IPS-11a (cell line): ENCODE measurements at regions not wholly inside any gene's neighbourhood (a gene's known extent, or its start where the extent isn't known, plus 50 kb on each side); places are given as distances from the start of the nearest gene placed in this dataset.

Experiments
- H3K4me3 ChIP-seq: one replicate; pipeline ENCODE4 v1.5.1; 2013; ENCODE audit warnings: low read depth, low read length, control low read depth

- H3K4me3 ChIP-seq, result no peak overlapping the region
Measured at GRCh38 chr4:110878413-110878812, 255.5 kb upstream of the PITX2 start.

- no peak overlapping the region for H3K4me3 ChIP-seq
Measured at GRCh38 chr4:110878956-110879355, 256.1 kb upstream of the PITX2 start.

GRCh38 chr4:110886270-110886669 lies 263.4 kb upstream of the PITX2 start:
- H3K4me3 ChIP-seq, result no peak overlapping the region

GRCh38 chr4:110886856-110887255 lies 264.0 kb upstream of the PITX2 start:
- H3K4me3 ChIP-seq, result no peak overlapping the region

DNA sequence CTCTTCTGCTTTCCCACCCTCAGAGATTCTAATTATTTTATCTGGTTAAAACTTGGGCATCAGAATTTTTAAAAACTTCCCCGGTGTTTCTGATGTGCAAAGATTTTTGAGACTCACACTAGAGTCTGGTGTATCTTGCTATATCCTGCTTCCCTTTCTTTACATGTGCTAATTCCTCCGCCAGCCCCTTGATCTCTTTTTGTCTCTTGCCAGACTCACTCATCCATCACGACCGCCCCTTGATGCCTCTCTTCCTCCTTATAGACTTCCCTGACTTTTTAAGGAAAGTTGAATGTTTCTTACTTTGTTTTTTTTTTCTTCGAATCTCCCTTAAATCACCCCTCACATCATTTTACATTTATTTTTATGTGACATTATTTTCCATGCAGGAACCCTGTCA lies 274.9 kb upstream of the PITX2 start:
- H3K4me3 ChIP-seq, result no peak overlapping the region

DNA sequence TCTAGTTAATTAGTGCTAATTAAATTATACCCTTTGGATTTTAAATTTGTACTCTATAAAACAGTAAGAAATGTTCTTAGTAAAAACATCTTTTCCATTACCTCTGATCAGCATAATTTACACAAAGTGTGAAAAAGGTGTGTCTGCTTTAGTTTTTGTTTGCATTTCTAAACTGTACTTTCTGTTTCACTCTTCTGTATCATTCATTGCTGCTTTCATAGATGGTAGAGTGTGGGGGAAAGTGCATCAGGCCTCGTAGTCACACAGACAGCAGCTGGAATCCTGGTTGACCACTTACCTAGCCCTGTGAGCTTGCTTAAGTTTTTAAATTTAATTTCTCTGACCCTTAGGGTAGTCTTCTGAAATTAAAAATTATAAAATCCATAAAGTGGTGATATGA lies 275.4 kb upstream of the PITX2 start:
- no peak overlapping the region for H3K4me3 ChIP-seq

DNA sequence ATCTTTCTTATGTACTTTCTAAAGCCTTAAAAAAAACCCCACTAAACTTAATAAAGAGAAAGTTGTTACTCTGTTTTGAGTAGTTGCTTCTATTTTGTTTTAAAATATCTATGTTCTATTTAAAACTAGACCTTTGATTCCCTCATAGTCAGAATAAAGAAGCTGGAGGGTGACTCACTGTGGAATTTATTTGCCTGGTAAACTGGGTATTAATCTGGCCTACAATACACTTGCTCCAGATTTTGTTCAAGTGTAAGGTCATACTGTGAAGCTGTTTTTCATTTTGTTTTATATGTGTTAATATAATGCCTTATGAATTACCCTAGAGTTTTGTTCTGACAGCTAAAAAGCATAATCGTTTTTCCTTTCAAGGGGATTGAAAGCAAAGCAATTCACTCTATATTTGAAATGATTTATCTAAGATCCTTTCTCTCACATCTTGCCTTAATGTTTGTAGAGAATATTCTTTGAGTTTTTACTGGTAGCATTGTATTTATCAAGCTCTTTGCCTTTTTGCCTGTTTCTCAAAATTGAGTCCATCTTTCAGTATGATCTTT lies 277.4 kb upstream of the PITX2 start:
- H3K4me3 ChIP-seq, result no peak overlapping the region

DNA sequence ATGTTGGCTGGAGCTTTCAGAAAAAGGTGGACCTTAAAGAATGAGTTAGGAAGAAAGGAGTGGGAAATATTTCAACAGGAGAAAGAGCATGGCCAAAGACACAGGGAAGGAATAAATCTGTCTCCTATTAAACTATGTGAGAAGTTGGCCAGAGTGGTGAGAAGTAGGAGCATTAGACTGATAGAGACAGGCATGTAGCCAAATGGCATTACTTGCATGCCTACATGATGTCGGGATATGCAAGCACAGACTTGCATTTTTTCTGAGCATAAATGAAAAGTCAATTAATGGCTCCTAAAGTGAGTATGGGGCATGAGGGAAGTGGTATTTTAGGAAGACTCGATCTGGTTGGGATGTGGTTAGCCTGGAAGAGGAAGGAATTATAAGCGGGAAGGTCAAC lies 279.6 kb upstream of the PITX2 start:
- H3K4me3 ChIP-seq, result no peak overlapping the region

GRCh38 chr4:110904435-110905065 lies 281.7 kb upstream of the PITX2 start:
- H3K4me3 ChIP-seq, result no peak overlapping the region

GRCh38 chr4:110905367-110905766 lies 282.5 kb upstream of the PITX2 start:
- no peak overlapping the region for H3K4me3 ChIP-seq

DNA sequence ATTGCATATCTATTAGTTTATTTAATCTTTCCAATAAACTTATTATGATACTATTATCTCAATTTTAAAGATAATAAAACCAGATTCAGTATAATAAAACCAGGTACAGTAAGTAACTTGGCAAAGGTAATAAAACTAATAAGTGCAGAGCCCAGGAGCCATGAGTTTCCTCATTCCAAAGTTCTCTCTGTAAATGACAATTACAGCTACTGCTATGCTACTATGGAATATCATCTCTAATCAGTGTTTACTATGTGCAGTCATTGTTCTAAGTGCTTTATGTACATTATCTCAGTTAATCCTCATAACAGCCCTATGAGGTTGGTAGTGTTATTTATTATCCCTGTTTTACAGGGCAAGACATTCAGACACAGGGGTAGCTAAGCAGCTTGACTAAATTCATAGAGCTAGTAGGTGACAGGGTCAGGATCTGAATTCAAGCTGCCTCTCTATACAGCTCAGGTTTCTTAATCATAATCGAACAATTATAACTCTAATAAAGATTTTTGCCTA lies 285.0 kb upstream of the PITX2 start:
- H3K4me3 ChIP-seq, result no peak overlapping the region

GRCh38 chr4:110914791-110915190 lies 291.9 kb upstream of the PITX2 start:
- H3K4me3 ChIP-seq, result no peak overlapping the region

- no peak overlapping the region for H3K4me3 ChIP-seq
Measured at GRCh38 chr4:110915301-110915700, 292.4 kb upstream of the PITX2 start.

DNA sequence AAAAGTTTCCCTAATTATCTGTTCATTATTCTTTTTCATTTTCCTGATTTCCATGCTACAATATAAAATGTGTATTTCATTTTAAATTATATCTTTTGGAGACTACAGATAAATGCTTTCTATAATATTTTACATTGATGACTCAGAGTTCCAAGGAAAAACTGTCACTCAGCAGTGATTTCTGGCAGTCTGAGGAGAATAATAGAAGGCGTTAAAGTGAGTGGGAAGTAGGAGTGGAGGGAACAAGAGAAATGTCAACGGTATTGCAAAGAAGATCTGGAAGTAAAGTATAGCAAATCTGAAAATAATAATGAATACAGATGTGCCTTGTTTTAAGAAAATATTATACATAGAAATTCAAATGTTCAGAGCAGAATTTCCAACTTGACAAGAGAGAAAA lies 293.6 kb upstream of the PITX2 start:
- H3K4me3 ChIP-seq, result no peak overlapping the region

- no peak overlapping the region for H3K4me3 ChIP-seq
Measured at GRCh38 chr4:110917835-110918234, 295.0 kb upstream of the PITX2 start.

DNA sequence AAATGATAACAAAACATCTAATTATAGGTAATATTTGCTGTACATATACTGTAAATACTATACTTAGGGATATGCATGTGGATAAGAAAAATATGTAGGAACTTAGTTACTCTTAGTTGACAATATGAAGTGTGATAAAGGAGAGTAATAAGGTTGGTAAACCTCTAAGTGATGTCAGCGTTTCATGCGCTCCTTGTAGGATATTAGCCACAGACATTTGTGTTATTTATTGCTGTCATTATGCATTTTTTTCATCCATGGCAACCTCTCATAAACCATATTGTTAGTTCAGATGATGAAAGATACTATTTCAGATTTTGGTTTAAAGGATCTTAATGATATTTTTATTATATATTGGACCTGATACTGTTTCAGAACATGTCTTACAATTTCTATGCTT lies 298.1 kb upstream of the PITX2 start:
- H3K4me3 ChIP-seq, result no peak overlapping the region

GRCh38 chr4:110924761-110925160 lies 301.9 kb upstream of the PITX2 start:
- H3K4me3 ChIP-seq, result no peak overlapping the region

DNA sequence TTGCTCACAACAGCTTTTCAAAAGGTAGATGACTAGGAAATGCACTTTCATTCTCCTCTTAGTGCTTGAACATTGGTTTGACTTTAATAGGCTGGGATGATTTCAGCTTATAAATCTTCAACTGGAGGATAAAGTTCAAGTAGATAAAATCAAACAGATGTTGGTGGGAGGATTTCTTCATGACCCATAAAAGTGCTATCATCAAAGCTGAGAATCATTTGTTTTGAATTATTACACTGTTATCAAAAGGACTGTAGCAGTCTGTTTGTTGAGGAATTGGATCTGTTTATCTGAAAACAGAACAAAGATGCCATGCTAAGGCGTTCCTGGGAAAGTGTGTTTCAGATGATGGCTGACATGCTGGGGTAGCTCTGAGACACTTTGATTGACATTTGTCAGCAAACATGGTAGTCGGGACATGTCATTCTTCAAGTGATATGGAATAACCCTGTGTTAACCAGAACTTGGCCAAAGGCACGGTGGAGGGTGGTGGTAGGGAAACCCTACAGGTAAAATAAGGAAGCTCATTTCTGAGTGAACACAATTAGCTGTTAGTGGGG lies 304.0 kb upstream of the PITX2 start:
- H3K4me3 ChIP-seq, result no peak overlapping the region

DNA sequence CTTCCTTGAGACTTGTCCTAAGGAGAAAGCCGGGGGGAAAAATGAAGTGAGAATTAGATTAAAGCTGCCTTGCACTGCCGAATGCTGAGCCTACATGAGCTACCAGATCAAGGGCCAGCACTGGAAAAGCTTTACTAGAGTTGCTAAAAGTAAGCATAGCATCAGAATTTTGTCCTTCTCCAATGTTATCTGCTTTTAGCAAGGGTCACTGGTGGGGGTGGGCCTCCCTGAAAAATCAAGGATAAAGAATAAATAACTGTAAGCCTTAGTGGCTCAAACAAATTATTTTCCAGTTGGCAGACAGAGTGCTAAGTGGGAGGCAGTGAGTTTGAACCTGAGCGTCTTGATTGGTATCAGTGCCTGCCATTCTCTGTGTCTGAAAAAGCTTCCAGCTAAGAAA lies 310.5 kb upstream of the PITX2 start:
- H3K4me3 ChIP-seq, result no peak overlapping the region

DNA sequence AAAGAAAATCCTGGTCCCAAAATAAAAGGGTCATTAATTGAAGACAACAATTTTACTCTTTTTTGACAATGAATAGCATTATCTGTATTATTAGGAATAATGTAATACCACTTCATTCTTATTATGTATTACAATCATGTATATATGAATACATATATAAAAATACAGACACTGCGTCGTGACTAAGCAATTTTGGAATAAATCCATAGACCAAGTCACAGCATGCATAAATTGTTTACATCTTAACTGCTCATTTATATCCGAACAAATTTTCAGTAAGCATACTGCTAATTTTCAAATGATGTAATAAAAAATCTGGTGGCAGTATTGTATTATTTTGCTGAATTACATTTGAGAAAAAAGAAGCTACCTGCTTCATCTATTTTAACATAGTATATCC lies 321.6 kb upstream of the PITX2 start:
- no peak overlapping the region for H3K4me3 ChIP-seq

DNA sequence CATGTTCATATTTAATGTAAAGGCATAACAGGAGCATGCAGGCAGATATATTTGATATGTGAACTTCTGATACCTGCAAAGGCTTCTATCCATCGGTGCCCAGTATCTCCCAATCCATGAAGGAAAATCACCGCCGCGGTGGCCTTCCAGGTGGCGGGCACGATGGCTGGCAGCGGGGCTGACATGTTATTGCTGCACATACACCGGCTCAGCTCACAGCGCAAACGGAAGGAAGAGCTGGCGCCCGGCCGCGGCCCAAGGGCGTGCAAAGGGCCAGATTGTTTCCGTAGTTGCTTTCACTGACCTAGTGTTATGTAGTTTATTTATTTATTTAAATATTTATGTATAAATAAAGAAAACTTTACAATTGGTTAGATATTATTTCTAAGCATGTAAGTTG lies 322.7 kb upstream of the PITX2 start:
- no peak overlapping the region for H3K4me3 ChIP-seq

- no peak overlapping the region for H3K4me3 ChIP-seq
Measured at GRCh38 chr4:110949542-110949941, 326.7 kb upstream of the PITX2 start.

GRCh38 chr4:110950731-110951130 lies 327.9 kb upstream of the PITX2 start:
- no peak overlapping the region for H3K4me3 ChIP-seq
